NB4 (cell line): ENCODE measurements at regions not wholly inside any gene's neighbourhood (a gene's known extent, or its start where the extent isn't known, plus 50 kb on each side); places are given as distances from the start of the nearest gene placed in this dataset.

Experiments used
- DNase-seq: peaks from one replicate; pipeline ENCODE4 v3.0.0; 2010; ENCODE audit warnings: low read depth
- H3K4me3 ChIP-seq: one replicate; pipeline ENCODE4 v1.5.1; 2011; ENCODE audit warnings: mild to moderate bottlenecking, low read depth, low read length, moderate library complexity
- CTCF ChIP-seq: IDR thresholded peaks from one replicate; pipeline ENCODE4 v1.5.1; 2012; ENCODE audit warnings: low read depth, low read length
- MYC ChIP-seq: IDR thresholded peaks from 2 replicates; pipeline ENCODE4 v1.6.1; 2011; ENCODE audit warnings: low read depth, low read length
- POLR2A ChIP-seq: IDR thresholded peaks from 2 replicates; pipeline ENCODE4 v1.6.1; 2011; ENCODE audit warnings: mild to moderate bottlenecking; ENCODE audit not compliant: insufficient read length; ENCODE audit errors: extremely low read depth
- TF ChIP-seq, protein P1 (sequence below): IDR thresholded peaks from 2 replicates; pipeline ENCODE4 v1.6.1; 2011; ENCODE audit warnings: low read depth, low read length

- DNase-seq, result no peak
- no peak overlapping the region for H3K4me3 ChIP-seq
These were observed 63.6 kb upstream of the JAK2 start for GRCh38 chr9:4921449-4921848.

GRCh38 chr9:4922101-4922500 is 63.0 kb upstream of the JAK2 start:
- TF ChIP-seq POLR2A (no peak), MYC (no peak), CTCF (no peak)
- TF ChIP-seq, protein P1, sequence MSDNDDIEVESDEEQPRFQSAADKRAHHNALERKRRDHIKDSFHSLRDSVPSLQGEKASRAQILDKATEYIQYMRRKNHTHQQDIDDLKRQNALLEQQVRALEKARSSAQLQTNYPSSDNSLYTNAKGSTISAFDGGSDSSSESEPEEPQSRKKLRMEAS, result no peak
- no peak overlapping the region for H3K4me3 ChIP-seq
- DNase-seq, result no peak

More at GRCh38 chr9:4921449-4921848, 63.6 kb upstream of the JAK2 start:
- TF ChIP-seq POLR2A (no peak), CTCF (no peak), MYC (no peak)
- TF ChIP-seq, protein P1, result no peak

DNA sequence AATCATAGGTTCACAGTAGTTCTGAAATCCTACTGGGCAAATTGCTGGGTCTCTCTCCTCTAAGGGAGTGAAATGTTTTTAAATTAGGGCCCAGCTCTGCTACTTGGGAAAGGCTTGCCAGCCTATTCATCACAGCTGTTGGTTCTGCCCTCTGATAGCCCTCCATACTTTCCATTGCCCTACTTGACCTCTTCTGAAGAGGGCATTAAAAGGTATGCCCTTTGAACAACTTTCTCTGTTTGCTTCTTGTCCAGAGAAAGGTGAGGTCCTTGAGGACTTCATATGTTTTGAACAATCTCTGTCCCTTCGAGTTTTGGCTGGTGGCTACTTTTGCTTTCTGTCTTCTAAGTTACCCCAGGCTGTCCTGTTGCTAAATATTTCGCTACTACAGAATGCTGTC is 62.3 kb upstream of the JAK2 start:
- no peak overlapping the region for H3K4me3 ChIP-seq
- no peak for DNase-seq
- TF ChIP-seq POLR2A (no peak), MYC (no peak), CTCF (no peak)
- TF ChIP-seq, protein P1, result no peak

DNA sequence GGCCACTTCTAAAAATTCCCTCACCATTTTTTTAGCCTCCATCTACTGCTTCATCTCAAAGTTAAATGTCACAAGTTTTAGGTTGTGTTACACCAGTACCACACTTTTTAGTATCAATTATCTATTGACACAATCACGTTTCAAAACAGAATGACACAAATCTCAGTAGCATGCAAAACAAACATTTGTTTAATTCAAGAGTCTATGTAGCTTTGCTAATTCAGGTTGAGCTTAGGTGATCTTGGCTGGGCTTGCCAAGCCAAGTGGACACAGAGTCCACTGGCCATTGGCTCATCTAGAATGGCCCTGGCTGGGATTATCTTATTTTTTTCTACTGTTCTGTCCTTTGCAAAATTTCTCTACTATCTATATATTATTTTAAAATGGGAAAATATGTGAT is 61.9 kb upstream of the JAK2 start:
- no peak for DNase-seq
- TF ChIP-seq POLR2A (no peak), CTCF (no peak), MYC (no peak)
- TF ChIP-seq, protein P1, result no peak
- H3K4me3 ChIP-seq, result no peak overlapping the region

DNA sequence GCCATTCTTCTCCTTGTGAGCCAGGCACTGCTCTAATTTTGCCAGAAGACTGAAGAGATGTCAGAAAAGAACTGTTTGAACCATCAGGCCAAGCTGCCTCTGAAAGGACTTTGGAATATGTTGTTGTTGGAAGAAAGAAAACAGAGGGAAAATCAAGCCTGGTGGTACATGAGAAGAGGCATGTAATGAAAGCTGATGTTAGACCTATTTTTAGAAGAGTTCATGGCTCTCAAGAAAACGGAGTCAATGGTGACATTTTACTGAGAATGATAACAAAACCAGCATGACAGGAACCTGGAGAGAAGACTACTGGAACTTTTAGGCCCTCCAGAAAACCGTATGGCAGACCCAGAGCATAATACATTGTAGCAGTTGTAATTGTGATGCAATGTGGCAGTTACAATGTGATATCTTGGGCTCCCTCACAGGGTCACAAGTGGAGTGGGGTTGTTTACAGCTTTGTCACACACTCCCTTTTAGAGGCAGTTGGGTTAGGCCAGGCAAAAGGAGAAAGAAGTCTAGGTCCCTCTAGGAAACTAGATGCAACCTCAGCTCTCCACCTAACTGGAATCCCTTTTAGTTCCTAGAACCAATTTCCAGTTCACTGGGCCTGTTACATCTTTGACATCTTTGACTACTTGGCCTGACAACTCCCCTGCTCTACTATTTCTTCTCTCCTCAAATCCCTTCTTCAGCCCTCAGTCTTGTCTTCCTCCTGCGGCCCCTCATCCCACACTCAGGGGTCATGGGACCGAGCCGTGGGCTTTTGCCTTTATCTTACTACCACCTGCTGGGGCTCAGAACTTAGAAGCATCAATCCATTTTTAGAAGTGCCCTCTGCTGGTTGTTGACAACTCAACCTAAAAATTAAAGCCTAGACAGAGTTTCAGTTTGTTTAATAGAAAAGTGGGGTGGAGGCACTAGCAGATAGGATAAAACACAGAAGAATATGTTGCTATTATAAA is 61.2 kb upstream of the JAK2 start:
- H3K4me3 ChIP-seq, result no peak overlapping the region
- TF ChIP-seq CTCF (peak; percentile 52), POLR2A (no peak), MYC (no peak)
- TF ChIP-seq, protein P1, result no peak
- peak; percentile 62 for DNase-seq
